Stimulated activated CD4-positive, alpha-beta T cell treated with anti-CD3 and anti-CD28 coated beads, Interleukin-4, amount 100 ng/mL, for 24 hours (primary cell): ENCODE measurements at regions not wholly inside any gene's neighbourhood (a gene's known extent, or its start where the extent isn't known, plus 50 kb on each side); places are given as distances from the start of the nearest gene placed in this dataset.

Experiments used
- DNase-seq: peaks from one replicate; pipeline ENCODE4 v3.0.0-alpha.2; 2020

- DNase-seq: no peak
Observed at GRCh38 chr2:67625178-67625577, 228.0 kb downstream of the ETAA1 start.

GRCh38 chr2:67625690-67626475 lies 228.8 kb downstream of the ETAA1 start:
- no peak for DNase-seq

- no peak for DNase-seq
Observed at GRCh38 chr2:67626656-67627055, 229.5 kb downstream of the ETAA1 start.

- DNase-seq: no peak
Observed at GRCh38 chr2:67627456-67628207, 230.5 kb downstream of the ETAA1 start.

GRCh38 chr2:67628892-67629291 lies 231.8 kb downstream of the ETAA1 start:
- DNase-seq: no peak

- no peak for DNase-seq
Observed at GRCh38 chr2:67631483-67631882, 234.3 kb downstream of the ETAA1 start.

GRCh38 chr2:67633212-67633856 lies 236.2 kb downstream of the ETAA1 start:
- DNase-seq: no peak

GRCh38 chr2:67638146-67638545 lies 241.0 kb downstream of the ETAA1 start:
- no peak for DNase-seq

- DNase-seq: no peak
Observed at GRCh38 chr2:67641312-67642045, 244.3 kb downstream of the ETAA1 start.

- DNase-seq: no peak
Observed at GRCh38 chr2:67642046-67642382, 244.9 kb downstream of the ETAA1 start.

- DNase-seq: no peak
Observed at GRCh38 chr2:67642961-67643360, 245.8 kb downstream of the ETAA1 start.

GRCh38 chr2:67645280-67646138 lies 248.4 kb downstream of the ETAA1 start:
- no peak for DNase-seq

- DNase-seq: no peak
Observed at GRCh38 chr2:67646714-67647333, 249.7 kb downstream of the ETAA1 start.

GRCh38 chr2:67649331-67650261 lies 252.5 kb downstream of the ETAA1 start:
- no peak for DNase-seq

- no peak for DNase-seq
Observed at GRCh38 chr2:67650291-67651133, 253.4 kb downstream of the ETAA1 start.

GRCh38 chr2:67651565-67651964 lies 254.4 kb downstream of the ETAA1 start:
- no peak for DNase-seq

- no peak for DNase-seq
Observed at GRCh38 chr2:67652679-67653078, 255.5 kb downstream of the ETAA1 start.

GRCh38 chr2:67656875-67657274 lies 259.7 kb downstream of the ETAA1 start:
- no peak for DNase-seq

- no peak for DNase-seq
Observed at GRCh38 chr2:67658820-67659219, 261.7 kb downstream of the ETAA1 start.
